Left cardiac atrium (tissue), 4 donors: ENCODE measurements at regions not wholly inside any gene's neighbourhood (a gene's known extent, or its start where the extent isn't known, plus 50 kb on each side); places are given as distances from the start of the nearest gene placed in this dataset.
"Not testable (repeated sequence)": the region's sequence is repeated elsewhere in the genome, so short reads cannot be mapped to it uniquely, and the experiment has no call there.

Source experiments
- ATAC-seq, 2 donors: fragments of 200-7000 bp; cut with Tn5 transposase; one replicate each; pipeline ENCODE4 v1.9.1; 2020; ENCODE audit warnings: mild to moderate bottlenecking in 2 of 2, moderate library complexity in 2 of 2
- DNase-seq: peaks from one replicate; pipeline ENCODE4 v3.0.0-alpha.2; 2020
- intact Hi-C, 2 donors: fragments of 100-400 bp; cut with DNase I; formaldehyde crosslinking; loops; one replicate each; pipeline versions ENCODE4 v1.14.1 to v1.15.1; 2022 to 2023
- donor health status: DM: no; HTN: yes; CAD: no.
- donor health status: DM: no; HTN: yes; CAD: no; lungs with severe emphysema.
- donor health status: DM: yes; HTN: yes; CAD: no.
- donor health status: Dilated cardiomyopathy.

DNA sequence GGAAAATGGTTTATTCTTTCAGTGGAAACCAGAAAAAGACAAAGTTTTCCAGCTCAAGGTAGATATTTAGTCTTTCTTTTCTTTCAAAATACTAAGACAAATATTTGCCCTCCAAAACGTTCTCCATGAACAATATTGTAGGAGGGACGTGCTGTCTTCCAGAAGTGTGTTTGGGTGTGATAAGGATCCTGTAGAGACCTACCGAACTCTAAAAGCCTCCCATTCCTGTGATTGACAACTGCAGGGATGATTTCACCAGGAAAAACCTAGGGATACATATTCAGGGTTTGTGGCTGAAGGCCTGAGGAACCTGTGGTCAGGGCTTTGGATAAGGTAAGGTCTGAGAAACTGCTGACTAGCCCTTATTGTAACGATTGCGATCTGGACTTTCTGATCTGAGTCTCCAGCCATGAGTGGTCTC lies 167.1 kb downstream of the ZNF648 start:
- ATAC-seq (no peak), DNase-seq (no peak)

DNA sequence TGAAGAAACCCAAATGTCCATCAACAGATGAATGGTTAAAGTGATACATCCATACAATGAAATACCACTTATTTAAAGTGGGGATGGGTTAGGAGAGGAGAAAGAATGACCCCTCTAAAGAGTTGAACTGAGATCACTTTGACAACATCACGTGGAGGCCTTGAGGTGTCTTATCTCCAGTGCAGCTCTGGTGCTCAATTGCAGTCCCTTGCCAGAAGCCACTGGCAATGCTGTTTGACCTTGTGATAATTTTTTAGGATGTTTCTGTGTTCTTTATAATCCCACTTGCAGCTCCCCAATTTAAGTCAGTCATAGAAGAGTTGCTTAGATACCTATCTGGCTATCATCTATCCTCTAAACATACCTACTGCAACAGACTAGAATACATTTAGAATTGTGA lies 167.6 kb downstream of the ZNF648 start:
- no peak for ATAC-seq
- DNase-seq, result no peak
- intact Hi-C loops, result no loop called here

More for the DNA sequence above, 167.1 kb downstream of the ZNF648 start:
- intact Hi-C loops, result no loop called here

DNA sequence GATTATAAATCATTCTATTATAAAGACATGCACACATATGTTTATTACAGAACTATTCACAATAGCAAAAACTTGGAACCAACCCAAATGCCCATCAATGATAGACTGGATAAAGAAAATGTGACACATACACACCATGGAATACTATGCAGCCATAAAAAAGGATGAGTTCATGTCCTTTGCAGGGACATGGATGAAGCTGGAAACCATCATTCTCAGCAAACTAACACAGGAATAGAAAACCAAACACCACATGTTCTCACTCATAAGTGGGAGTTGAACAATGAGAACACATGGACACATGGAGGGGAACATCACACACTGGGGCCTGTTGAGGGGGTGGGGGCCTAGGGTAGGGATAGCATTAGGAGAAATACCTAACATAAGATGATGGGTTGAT lies 168.4 kb downstream of the ZNF648 start:
- intact Hi-C loops, ATAC-seq, DNase-seq: not testable (repeated sequence)

DNA sequence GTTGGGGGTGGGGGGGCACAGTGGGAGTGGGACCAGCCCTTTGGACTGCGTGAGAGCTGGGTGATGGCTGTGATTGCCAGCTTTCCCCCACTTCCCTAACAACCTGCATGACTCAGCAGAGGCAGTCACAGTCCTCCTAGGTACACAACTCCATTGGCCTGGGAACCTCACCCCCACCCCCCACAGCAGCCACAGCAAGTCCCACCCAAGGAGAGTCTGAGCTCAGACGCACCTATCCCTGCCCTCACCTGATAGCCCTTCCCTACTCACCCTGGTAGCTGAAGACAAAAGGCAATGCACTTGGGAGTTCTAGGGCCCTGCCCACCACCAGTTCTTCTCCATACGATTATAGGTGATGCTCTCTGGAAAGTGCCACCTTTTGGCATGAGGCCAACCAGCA lies 188.9 kb downstream of the ZNF648 start:
- ATAC-seq (no peak), DNase-seq (no peak)
- intact Hi-C loops, result no loop called here

DNA sequence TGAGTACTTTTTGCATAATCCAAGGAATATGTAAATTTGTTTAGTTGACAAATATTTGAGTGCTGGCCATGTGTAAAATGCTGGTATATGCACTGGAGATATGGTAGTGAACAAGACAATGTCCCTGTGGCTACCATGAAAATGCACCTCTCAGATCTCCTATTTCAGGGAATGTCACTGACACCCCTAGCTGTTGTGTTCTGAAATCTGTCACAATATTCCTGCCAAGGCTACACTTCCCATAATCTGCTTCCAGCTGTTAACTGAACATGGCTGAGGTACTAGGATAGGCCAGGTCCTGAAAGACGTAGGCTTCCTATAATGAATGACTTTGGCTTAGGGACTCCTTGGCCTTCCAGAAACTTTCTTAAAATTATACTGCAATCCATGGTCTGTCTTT lies 197.8 kb downstream of the ZNF648 start:
- ATAC-seq (no peak), DNase-seq (no peak)
- intact Hi-C loops, result no loop called here

DNA sequence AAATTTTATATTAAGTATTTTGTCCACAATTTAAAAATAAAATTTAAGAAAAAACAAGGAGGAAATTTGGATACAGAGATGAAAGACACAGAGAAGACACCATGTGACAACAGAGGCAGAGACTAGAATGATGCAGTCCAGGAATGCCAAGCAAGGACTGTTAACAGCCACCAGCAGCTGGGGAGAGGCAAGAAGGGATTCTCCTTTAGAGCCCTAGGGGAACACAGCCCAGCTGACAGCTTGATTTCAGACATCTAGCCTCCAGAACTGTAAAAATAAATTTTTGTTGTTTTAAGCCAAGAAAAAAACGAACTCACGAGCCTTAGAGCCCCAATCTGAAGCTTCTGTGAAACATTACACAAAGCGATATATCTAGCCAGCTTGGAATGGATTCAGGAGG lies 198.5 kb downstream of the ZNF648 start:
- DNase-seq (no peak), ATAC-seq (no peak)
- intact Hi-C loops, result no loop called here

DNA sequence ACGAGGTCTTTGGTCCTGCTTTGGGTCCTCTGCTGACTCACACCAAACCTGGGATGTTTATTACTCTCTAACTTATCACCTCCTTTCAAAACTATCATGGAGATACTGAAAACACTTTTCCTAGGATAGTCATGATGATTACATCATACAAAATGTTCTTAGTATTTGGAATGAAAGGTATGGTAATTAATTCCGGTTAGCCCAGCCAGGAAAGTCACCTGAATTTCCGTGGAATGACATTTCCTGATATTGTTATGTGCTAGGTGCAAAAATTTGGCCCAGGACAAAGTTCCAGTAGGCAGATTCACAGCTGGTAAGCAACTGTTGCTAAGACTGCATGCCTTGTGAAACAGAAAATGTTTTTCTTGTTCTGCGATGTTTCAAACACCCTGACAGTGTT lies 203.4 kb downstream of the ZNF648 start:
- DNase-seq, result no peak
- intact Hi-C loops, result no loop called here
- no peak for ATAC-seq
